Activated CD8-positive, alpha-beta memory T cell treated with anti-CD3 and anti-CD28 coated beads, Interleukin-2, amount 50 U/mL, for 24 hours (primary cell): ENCODE measurements at regions not wholly inside any gene's neighbourhood (a gene's known extent, or its start where the extent isn't known, plus 50 kb on each side); places are given as distances from the start of the nearest gene placed in this dataset.
"Not testable (repeated sequence)": the region's sequence is repeated elsewhere in the genome, so short reads cannot be mapped to it uniquely, and the experiment has no call there.

Source experiments
- DNase-seq: peaks from one replicate; pipeline ENCODE4 v3.0.0-alpha.2; 2020; ENCODE audit errors: extremely low read depth

- DNase-seq: no peak
Measured at GRCh38 chr20:52438326-52438963, 246.9 kb upstream of the ZFP64 start.

DNA sequence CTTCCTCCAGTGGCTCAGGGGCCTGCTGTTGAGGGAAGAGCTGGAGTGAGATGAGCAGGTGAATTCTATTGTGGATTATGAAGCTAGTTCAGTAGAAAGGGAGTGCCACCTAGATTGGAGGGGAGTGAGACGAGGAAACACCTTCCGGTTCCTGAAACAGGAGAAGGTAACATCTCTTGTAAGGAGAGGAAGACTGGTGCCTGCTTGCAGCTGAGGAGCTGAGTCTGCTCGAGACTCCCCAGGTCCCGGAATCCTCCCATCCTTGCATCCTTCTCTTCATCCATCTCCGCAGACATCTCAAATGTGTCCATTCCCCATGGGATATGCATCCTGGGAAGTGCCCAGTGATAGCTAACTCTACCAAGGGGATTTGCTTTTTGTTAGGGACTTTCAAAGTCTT is 242.9 kb upstream of the ZFP64 start:
- no peak for DNase-seq

DNA sequence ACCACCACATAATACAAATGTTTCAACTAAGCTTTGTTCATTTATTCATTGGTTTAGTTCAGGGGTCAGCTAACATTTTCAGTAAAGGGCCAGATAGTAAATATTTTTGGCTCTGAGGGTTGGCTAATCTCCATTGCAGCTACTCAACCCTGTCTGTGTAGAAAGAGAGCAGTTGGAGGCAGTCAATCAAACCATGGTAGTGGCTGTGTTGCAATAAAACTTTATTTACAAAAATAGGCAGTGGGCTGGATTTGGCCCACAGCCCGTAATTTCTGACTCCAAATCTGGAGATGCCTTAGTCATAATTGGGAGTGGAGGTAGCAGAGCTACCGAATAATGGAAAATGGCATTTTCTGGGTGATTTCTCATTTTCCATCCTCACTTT is 242.5 kb upstream of the ZFP64 start:
- DNase-seq: no peak

DNA sequence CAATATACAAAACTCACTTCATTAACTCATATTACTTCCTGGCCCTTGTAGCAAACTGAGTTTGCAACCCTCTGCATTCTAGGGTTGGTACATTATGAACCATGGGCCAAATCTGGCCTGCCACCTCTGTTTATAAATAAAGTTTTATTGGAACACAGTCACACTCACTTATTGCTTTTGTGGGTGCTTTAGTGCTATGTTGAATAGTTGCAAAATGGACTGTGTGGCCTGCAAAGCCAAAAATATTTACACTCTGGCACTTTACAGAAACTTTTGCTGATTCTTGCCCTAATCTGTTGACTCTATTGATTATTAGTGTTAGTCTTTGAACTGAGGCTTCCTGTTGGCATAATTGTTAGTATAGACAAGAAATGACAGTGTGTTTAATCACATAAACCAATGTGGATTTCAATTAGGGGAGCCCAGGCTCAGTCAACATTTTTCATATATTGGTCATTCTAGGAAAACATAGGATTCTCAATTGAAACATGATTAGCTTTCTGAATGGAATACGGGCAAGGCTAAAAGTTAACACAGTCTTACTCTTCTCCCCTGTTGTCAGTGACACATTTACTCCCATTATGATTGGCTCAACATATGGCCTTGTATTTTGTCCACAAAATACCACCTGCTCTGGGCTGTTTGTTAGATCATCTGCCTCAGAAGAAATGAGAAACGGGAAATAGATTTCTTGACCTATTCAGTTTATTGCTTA is 241.9 kb upstream of the ZFP64 start:
- no peak for DNase-seq

GRCh38 chr20:52432740-52433139 is 241.2 kb upstream of the ZFP64 start:
- no peak for DNase-seq

GRCh38 chr20:52429029-52429428 is 237.4 kb upstream of the ZFP64 start:
- DNase-seq: no peak

DNA sequence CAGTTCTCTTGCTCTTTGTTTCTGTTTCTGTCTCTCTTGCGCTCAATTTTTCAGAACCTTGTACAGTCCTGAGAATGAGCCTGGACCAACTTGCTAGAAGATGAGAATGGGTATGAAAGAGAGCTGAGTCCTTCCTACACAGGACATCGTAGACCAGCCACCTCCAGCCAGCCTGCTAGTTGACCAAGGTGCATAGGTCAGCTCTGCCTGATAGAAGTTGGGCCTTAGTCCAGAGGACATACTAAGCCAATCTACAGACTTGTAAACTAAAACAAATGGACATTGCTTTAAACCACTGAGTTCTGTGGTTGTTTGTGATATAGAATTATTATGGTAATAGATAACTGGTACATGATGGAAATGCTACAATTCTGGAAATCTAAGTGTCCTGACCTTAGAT is 236.4 kb upstream of the ZFP64 start:
- no peak for DNase-seq

GRCh38 chr20:52426856-52427255 is 235.3 kb upstream of the ZFP64 start:
- no peak for DNase-seq

DNA sequence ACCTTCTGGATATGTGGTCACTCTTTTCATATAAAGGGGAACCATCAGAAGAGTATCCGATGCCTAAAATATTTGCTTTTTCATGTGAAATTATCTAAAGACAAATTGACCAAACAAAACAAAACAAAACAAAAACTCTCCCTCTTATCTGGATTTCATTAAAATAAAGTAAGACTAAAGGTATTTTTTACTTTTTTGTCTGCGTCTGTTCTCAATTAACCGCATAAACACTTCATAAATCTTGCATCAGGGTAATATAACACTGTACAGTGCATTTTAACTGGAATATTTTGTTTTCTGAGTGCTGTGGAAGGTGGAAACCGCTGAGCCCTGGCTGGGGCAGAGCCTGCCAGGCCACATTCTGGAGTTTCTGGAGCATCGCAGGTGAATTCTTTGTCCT is 234.1 kb upstream of the ZFP64 start:
- DNase-seq: no peak

DNA sequence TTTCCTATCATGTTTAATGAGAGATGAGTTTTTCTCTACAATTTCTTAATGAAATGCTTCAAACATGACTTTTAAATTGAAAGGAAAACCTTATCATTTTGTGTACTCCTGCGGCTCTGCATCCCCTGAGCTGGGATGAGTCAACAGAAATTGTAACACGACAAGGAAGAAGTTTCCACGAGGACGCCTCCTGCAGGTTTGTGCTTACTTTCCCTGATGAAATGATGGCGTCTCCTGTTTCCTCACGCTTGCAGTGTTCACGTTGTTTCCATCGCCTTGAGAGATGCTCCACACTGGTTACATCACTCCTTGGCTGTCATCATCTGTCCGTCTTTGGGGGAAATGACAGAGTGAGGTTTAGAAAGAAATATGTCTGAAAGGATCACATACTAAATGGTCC is 233.7 kb upstream of the ZFP64 start:
- no peak for DNase-seq

DNA sequence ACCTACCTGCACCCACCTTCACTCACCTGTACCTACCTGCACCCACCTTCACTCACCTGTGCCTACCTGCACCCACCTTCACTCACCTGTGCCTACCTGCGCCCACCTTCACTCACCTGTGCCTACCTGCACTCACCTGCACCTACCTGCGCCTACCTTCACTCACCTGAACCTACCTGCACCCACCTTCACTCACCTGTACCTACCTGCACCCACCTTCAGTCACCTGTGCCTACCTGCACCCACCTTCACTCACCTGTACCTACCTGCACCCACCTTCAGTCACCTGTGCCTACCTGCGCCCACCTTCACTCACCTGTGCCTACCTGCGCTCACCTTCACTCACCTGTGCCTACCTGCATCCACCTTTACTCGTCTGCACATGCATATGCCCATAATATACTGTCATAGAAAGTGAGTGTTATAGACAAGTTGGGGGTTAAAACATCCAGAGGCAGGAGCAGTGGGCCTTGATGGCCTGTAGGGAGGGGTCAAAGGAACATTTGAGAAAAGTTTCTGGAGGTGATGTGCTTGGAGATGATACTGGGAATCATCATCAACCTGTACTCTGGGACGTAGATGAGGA is 232.9 kb upstream of the ZFP64 start:
- DNase-seq: not testable (repeated sequence)

GRCh38 chr20:52423536-52424140 is 232.1 kb upstream of the ZFP64 start:
- DNase-seq: not testable (repeated sequence)

DNA sequence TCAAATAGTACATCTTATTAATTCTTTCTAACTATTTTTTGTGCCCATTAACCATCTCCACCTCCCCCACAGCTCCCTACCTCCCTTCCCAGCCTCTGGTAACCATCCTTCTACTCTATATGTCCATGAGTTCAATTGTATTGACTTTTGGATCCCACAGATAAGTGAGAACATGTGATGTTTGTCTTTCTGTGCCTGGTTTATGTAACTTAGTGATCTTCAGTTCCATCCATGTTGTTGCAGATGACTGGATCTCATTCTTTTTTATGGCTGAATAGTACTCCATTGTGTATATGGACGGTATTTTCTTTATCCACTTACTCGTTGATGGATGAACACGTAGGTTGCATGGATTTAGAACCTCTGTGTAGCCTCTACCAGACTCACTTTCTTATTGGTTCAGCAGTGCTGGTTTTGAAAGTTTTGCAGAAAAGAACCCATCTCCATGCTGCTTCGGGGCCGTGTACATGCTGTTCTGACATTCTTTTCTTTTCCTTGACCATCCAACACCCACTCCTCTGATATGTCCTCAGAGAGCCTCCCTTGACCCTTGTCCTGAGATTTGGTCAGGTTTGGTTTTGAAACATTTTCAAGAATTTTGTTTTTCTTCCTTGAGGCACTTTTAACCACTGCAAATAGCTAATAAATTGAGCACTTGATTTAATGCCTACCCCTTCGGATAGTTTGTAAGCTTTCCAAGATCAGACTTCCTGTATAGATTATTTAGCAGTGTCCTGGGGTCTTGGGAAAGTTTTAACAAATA is 231.2 kb upstream of the ZFP64 start:
- no peak for DNase-seq

- DNase-seq: no peak
Measured at GRCh38 chr20:52420805-52421204, 229.2 kb upstream of the ZFP64 start.

GRCh38 chr20:52419205-52419604 is 227.6 kb upstream of the ZFP64 start:
- no peak for DNase-seq

DNA sequence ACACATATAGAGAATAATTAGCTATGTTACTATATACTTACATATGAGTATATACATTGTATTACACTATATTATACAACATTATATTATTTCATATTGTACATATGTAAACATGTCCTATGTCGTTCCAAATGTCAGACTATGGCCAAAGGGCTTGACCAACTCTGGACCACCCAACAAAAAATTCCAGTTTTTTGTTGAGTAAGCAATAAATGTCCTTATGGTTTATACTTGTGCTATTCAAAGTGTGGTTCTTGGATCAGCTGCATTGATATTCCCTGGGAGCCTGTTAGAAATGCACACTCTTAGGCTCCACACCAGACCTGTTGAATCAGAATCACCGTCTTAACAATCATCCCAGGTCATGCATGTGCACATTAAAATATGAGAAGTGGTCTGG is 225.4 kb upstream of the ZFP64 start:
- no peak for DNase-seq

DNA sequence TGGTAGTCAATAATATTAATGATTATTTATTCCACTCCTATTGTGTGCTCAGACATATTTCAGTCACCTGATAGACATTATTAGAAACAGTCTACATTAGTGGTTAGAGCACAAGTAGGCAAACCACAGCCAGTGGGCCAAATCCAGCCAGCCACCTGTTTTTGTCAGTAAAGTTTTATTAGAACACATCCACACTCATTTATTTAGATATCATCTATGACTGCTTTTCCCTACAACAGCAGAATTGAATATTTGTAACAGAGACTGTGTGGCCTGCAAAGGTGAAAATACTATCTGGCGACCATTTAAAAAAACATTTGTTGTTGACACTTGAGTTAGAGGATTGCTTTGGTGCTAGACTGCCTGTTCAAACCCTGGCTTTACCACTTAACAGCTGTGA is 220.0 kb upstream of the ZFP64 start:
- no peak for DNase-seq

GRCh38 chr20:52410731-52411234 is 219.2 kb upstream of the ZFP64 start:
- no peak for DNase-seq

GRCh38 chr20:52410182-52410647 is 218.6 kb upstream of the ZFP64 start:
- no peak for DNase-seq

GRCh38 chr20:52405986-52406385 is 214.4 kb upstream of the ZFP64 start:
- DNase-seq: no peak

- no peak for DNase-seq
Measured at GRCh38 chr20:52405417-52405816, 213.8 kb upstream of the ZFP64 start.

- DNase-seq: no peak
Measured at GRCh38 chr20:52404671-52405070, 213.1 kb upstream of the ZFP64 start.
